ENCODE measurements at regions not wholly inside any gene's neighbourhood (a gene's known extent, or its start where the extent isn't known, plus 50 kb on each side); places are given as distances from the start of the nearest gene placed in this dataset.

GRCh38 chr13:34756136-34756535 lies 185.9 kb upstream of the NBEA start:
- Histone ChIP-seq H3K9ac (replicated peaks; ENCODE audit: extremely low read depth, insufficient read depth, low read length) (no peak overlapping the region), H3K79me2 (ENCODE audit: control insufficient read depth, insufficient read depth, low read length) (no peaks in the 10 kb centered on the region), H3K27me3 (ENCODE audit: control insufficient read depth in 2 of 2, insufficient read depth in 2 of 2, low read length in 2 of 2) (no peaks in the 10 kb centered on the region), H3K4me1 (ENCODE audit: control insufficient read depth, extremely low read depth, insufficient read depth, low read length) (no peaks in the 10 kb centered on the region), H3K36me3 (ENCODE audit: control insufficient read depth in 2 of 2, extremely low read depth in 1 of 2, insufficient read depth in 2 of 2, low read length in 2 of 2) (no peaks in the 10 kb centered on the region), H3K9me3 (replicated peaks; ENCODE audit: control insufficient read depth, insufficient read depth, low read length) (no peaks in the 10 kb centered on the region), H3K4me2 (ENCODE audit: insufficient read depth, low read length) (no peak overlapping the region), H4K20me1 (replicated peaks; ENCODE audit: control insufficient read depth, extremely low read depth, insufficient read depth, low read length) (no peaks in the 10 kb centered on the region), H3K4me3 (replicated peaks in 1 of 3; ENCODE audit: insufficient read depth in 1 of 3, low read depth in 1 of 3, low read length in 3 of 3) (no peak overlapping the region), H3K9me1 (replicated peaks; ENCODE audit: control insufficient read depth, extremely low read depth, insufficient read depth, low read length) (no peaks in the 10 kb centered on the region), H2AFZ (ENCODE audit: low read depth, low read length) (no peak overlapping the region), H3K27ac (ENCODE audit: insufficient read depth, low read depth, low read length) (no peak overlapping the region)
- FAIRE-seq: no peak
- ChIA-PET POLR2A (no interaction called here), CTCF (no interaction called here)
- TF ChIP-seq MYC (IDR thresholded peaks at IDR 0.05; ENCODE audit: low read depth, low read length) (no peak), JUN (IDR thresholded peaks at IDR 0.05; ENCODE audit: borderline replicate concordance, insufficient read depth, insufficient read length, low read depth) (no peak), POLR2AphosphoS5 (IDR thresholded peaks at IDR 0.05; ENCODE audit: insufficient read depth, low read depth, low read length) (no peak), FOS (IDR thresholded peaks at IDR 0.05; ENCODE audit: borderline replicate concordance, insufficient read depth, low read length) (no peak), GATA2 (IDR thresholded peaks at IDR 0.05; ENCODE audit: insufficient read depth, insufficient read length, low read depth, low read length) (no peak), POLR2A (IDR thresholded peaks at IDR 0.05; ENCODE audit: low read depth, low read length) (no peak), EZH2 (IDR thresholded peaks at IDR 0.05; ENCODE audit: borderline replicate concordance, low read depth, low read length, severe bottlenecking) (no peak), MAX (IDR thresholded peaks at IDR 0.05; ENCODE audit: insufficient read depth, insufficient read length) (no peak)
- TF ChIP-seq, protein P1, sequence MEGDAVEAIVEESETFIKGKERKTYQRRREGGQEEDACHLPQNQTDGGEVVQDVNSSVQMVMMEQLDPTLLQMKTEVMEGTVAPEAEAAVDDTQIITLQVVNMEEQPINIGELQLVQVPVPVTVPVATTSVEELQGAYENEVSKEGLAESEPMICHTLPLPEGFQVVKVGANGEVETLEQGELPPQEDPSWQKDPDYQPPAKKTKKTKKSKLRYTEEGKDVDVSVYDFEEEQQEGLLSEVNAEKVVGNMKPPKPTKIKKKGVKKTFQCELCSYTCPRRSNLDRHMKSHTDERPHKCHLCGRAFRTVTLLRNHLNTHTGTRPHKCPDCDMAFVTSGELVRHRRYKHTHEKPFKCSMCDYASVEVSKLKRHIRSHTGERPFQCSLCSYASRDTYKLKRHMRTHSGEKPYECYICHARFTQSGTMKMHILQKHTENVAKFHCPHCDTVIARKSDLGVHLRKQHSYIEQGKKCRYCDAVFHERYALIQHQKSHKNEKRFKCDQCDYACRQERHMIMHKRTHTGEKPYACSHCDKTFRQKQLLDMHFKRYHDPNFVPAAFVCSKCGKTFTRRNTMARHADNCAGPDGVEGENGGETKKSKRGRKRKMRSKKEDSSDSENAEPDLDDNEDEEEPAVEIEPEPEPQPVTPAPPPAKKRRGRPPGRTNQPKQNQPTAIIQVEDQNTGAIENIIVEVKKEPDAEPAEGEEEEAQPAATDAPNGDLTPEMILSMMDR (IDR thresholded peaks at IDR 0.05; ENCODE audit: extremely low read depth in 1 of 2, insufficient read depth in 1 of 2, low read depth in 1 of 2, low read length in 2 of 2): no peak
- intact Hi-C loops (cut with micrococcal nuclease) (no loop called here), dilution Hi-C loops (cut with MboI; ENCODE audit: extremely low pct_ligation_motif_present, low sequenced_read_pairs) (no loop called here)
- no peak for DNase-seq (ENCODE audit: low read depth, low spot score)
- no TSS peak for BruUV-seq (replicated peaks)
